Duodenal mucosa (tissue), 2 donors: ENCODE measurements at regions not wholly inside any gene's neighbourhood (a gene's known extent, or its start where the extent isn't known, plus 50 kb on each side); places are given as distances from the start of the nearest gene placed in this dataset.

Source experiments
- H3K27ac ChIP-seq: one replicate; pipeline ENCODE4 v1.7.0; 2013; ENCODE audit warnings: low read depth, low read length
- H3K27me3 ChIP-seq, 2 donors: one replicate each; pipeline ENCODE4 v1.7.0; 2013; ENCODE audit warnings: low read length in 2 of 2, control low read depth in 1 of 2; ENCODE audit not compliant: insufficient read depth in 2 of 2, control insufficient read depth in 1 of 2
- H3K36me3 ChIP-seq, 2 donors: one replicate each; pipeline ENCODE4 v1.7.0; 2013; ENCODE audit warnings: low read length in 2 of 2, control low read depth in 1 of 2; ENCODE audit not compliant: insufficient read depth in 2 of 2, control insufficient read depth in 1 of 2
- H3K4me1 ChIP-seq, 2 donors: one replicate each; pipeline ENCODE4 v1.7.0; 2013; ENCODE audit warnings: low read length in 2 of 2, control low read depth in 1 of 2; ENCODE audit not compliant: insufficient read depth in 2 of 2, control insufficient read depth in 1 of 2
- H3K4me3 ChIP-seq, 2 donors: one replicate each; pipeline ENCODE4 v1.7.0; 2013; ENCODE audit warnings: low read length in 2 of 2, low read depth in 1 of 2
- H3K9ac ChIP-seq, 2 donors: one replicate each; pipeline ENCODE4 v1.7.0; 2013; ENCODE audit warnings: low read length in 2 of 2, low read depth in 1 of 2
- H3K9me3 ChIP-seq, 2 donors: one replicate each; pipeline ENCODE4 v1.7.0; 2013; ENCODE audit warnings: low read length in 2 of 2, control low read depth in 1 of 2; ENCODE audit not compliant: control insufficient read depth in 1 of 2

DNA sequence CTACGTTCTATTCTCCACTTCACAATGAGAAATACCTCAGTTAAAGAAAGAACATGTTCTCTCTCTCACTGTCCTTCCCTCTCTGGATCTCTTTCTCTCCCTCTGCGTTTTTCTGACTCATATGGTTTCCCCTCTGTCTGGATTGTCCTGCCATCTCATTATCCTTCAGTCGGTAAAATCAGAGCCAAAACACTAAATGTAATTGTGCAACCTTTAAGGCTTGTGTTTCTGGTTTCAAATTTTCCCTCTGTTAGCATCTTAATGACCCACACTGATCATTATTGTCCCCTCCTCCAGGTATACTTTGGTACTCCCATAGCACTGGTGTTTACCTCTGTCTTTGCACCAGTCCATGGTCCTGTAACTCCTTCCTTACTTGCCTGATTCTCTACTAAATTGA is 509.4 kb upstream of the C9orf72 start:
- no peaks in the 10 kb centered on the region for H3K27me3 ChIP-seq
- no peaks in the 10 kb centered on the region for H3K9me3 ChIP-seq
- H3K9ac ChIP-seq, result no peak overlapping the region
- no peaks in the 10 kb centered on the region for H3K4me1 ChIP-seq
- H3K4me3 ChIP-seq, result no peak overlapping the region
- no peaks in the 10 kb centered on the region for H3K36me3 ChIP-seq
- H3K27ac ChIP-seq, result no peak overlapping the region

DNA sequence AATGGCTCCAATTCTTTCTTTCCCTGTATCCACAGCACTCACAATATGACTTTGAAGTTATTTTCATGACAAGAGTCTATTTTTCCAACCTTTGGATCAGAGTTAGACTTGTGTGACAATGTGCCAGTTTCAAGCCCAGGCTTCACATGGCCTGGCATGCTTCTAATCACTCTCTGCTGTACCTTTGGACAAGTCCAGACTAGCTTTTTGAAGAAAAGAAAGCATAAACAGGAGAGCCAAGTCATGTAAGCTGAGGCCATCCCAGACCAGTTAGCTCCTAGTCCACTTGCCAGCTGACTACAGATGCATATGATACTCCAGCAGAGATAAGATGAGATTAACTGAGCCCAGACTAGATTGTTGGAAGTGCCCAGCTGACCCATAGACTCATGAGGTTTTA is 513.6 kb upstream of the C9orf72 start:
- Histone ChIP-seq H3K9ac (no peak overlapping the region), H3K36me3 (no peaks in the 10 kb centered on the region), H3K9me3 (no peaks in the 10 kb centered on the region), H3K4me1 (no peaks in the 10 kb centered on the region), H3K27ac (no peak overlapping the region), H3K27me3 (no peaks in the 10 kb centered on the region), H3K4me3 (no peak overlapping the region)

DNA sequence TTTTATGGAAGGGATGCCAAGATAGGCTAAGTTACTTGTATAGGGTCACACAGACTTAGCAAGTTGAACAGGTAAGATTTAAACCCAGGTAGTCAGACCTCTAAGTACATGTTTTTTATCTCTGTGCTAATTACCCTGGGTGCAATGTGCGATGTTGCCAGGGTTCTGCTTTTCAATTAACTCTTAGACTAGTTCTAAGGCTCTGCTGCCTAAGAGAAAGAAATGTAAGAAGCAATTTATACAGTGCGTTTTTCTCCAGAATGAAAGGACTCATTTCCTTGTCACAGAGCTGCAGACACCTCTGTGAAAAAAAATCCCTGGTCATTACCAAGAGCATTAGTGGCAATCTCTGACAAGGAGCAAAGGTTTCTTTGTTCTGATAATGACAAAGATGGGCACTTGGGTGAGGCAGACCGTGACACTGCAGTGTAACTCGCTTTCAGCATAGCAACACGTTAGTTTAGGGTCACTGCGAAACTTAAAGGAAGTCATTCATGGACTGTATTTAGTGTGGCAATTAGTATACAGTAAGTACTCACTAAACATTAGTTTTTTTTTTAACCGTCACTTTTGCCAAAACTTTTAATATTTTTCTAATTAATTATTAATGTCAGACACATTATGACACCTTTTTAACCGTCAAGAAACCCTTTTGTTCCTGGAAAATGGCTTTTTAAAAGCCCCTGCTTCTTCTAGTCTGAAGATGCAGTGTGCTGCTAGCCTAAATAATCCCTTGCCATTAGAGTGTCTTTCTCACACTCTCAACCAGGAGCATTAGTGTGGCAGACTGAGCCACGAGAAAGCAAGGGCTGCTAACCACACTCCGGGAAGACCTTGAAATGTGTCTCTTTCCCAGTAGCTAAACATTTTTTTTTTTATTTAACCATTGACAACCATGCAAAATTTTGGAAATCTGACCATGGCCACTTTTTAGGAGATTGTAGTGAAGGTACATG is 520.0 kb upstream of the C9orf72 start:
- no peak overlapping the region for H3K9ac ChIP-seq
- H3K36me3 ChIP-seq, result no peaks in the 10 kb centered on the region
- H3K4me1 ChIP-seq, result no peaks in the 10 kb centered on the region
- H3K9me3 ChIP-seq, result no peaks in the 10 kb centered on the region
- no peak overlapping the region for H3K4me3 ChIP-seq
- H3K27ac ChIP-seq, result no peak overlapping the region
- H3K27me3 ChIP-seq, result no peaks in the 10 kb centered on the region

DNA sequence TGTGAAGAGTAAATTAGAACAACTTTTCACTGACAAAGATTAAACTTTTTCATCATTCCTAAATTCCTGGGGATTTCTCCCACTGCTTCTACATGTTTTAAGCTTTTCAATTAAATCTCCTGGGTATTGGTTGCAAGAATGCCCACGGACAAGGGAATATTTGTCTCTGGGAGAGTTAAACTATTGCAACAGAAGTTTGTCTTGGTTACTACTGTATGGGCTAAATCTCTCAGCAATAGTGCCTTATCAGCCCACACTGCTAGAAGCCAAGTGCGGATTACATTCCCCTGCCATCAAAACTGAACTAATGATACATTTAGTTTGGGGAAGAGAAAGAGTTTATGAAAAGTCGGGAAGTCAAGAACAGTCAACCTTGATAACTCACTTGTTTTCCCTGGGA is 528.2 kb upstream of the C9orf72 start:
- Histone ChIP-seq H3K4me3 (no peak overlapping the region), H3K9me3 (no peaks in the 10 kb centered on the region), H3K27me3 (no peaks in the 10 kb centered on the region), H3K4me1 (no peaks in the 10 kb centered on the region), H3K27ac (no peak overlapping the region), H3K9ac (no peak overlapping the region), H3K36me3 (no peaks in the 10 kb centered on the region)

DNA sequence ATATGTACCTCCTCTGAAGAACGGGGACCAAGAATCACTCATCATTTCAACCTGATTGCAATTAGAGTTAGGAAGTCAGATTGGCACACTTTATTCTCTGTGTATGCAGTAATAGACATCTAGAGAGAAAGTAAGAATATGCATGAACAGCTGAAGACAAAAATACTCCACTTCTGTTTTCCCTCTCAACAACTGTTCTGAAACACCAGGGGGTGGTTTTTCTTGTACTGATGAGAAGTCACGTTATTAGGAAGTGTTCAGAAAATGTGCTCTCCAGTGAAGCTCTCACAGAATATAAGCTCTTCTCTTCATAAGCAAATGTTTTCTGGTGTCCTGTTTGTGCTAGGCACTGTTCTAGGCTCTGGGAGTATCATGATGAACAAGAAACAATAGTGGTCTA is 531.7 kb upstream of the C9orf72 start:
- no peaks in the 10 kb centered on the region for H3K9me3 ChIP-seq
- no peaks in the 10 kb centered on the region for H3K36me3 ChIP-seq
- H3K9ac ChIP-seq, result no peak overlapping the region
- no peak overlapping the region for H3K4me3 ChIP-seq
- no peaks in the 10 kb centered on the region for H3K27me3 ChIP-seq
- no peaks in the 10 kb centered on the region for H3K4me1 ChIP-seq
- no peak overlapping the region for H3K27ac ChIP-seq

DNA sequence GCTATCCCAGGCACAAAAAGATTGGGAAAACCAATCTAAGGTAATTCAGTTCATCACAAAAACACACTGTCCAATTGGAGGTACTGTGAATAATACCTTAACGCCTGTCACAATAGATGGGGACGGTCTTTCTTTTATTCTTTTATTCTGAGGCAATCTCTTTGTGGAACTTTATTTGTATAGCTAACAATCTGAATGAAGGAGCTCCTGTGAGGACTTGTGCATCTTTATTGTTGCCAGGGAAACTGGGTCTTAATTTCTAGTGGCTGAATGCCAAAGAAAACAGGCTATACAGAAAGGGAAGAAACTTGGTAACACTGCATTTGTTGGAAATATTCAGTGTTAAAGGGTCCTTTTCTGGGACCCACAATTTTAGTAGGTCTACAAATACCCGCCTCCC is 546.9 kb upstream of the C9orf72 start:
- no peak overlapping the region for H3K9ac ChIP-seq
- H3K27me3 ChIP-seq, result no peaks in the 10 kb centered on the region
- no peaks in the 10 kb centered on the region for H3K4me1 ChIP-seq
- no peak overlapping the region for H3K4me3 ChIP-seq
- H3K27ac ChIP-seq, result no peak overlapping the region
- H3K36me3 ChIP-seq, result no peaks in the 10 kb centered on the region
- no peaks in the 10 kb centered on the region for H3K9me3 ChIP-seq

DNA sequence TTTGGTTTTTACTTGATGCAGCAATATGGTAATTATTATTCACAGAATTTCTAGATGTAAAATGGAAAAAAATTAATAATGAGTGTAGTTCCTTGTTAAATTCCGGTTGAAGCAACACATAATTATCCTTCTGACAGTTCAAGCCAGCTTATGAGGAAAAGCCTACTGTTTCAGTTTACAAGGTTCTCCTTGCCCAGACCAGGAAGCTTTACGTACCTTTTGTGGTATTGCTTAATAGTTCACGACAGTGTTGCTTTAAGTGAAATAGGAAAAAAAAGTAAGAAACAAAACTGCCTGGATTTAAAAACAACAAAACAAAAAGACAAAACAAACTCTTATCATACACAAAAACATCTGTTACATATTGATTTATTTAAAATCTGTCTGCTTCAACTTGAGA is 547.3 kb upstream of the C9orf72 start:
- Histone ChIP-seq H3K36me3 (no peaks in the 10 kb centered on the region), H3K4me3 (no peak overlapping the region), H3K9ac (no peak overlapping the region), H3K27me3 (no peaks in the 10 kb centered on the region), H3K9me3 (no peaks in the 10 kb centered on the region), H3K27ac (no peak overlapping the region), H3K4me1 (no peaks in the 10 kb centered on the region)

DNA sequence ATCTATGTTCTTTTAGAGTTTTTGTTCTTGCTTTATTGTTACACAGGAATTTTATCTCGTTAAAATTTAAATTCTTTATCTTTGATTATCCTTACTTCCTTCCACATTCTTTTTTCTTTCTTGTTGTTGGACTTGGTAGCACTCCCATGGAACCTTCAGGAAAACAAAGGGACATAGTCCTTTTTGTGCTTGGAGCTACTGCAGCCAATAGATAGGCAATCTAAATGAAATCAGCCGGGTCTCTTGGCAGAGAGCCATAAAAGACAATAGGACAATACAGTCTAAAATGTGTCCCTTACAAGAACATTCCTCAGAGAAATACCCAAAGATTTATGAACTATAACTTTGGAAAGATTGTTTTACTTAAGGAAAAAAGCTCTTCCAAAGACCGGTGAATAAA is 548.1 kb upstream of the C9orf72 start:
- Histone ChIP-seq H3K27ac (no peak overlapping the region), H3K9me3 (no peaks in the 10 kb centered on the region), H3K4me3 (no peak overlapping the region), H3K27me3 (no peaks in the 10 kb centered on the region), H3K4me1 (no peaks in the 10 kb centered on the region), H3K9ac (no peak overlapping the region), H3K36me3 (no peaks in the 10 kb centered on the region)

DNA sequence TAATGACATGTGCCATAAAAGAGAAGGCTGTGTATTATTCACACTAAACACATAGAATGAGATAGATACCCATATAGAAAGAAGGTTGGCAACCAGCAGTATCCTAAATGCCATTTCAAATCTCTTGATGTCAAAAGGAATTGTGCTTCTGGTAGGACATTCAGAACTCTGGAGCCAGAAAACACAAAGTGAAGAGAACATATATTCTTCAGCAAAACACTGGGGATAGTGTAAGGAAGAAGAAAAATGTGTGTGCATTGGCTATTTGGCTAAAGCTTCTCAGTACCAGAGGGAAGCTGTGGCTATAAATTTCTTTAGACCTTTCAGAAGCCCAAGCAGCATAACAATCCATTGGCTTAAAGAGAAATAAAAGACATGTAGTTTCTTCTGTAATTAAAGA is 551.6 kb upstream of the C9orf72 start:
- H3K27ac ChIP-seq, result no peak overlapping the region
- H3K9me3 ChIP-seq, result no peaks in the 10 kb centered on the region
- H3K4me3 ChIP-seq, result no peak overlapping the region
- H3K36me3 ChIP-seq, result no peaks in the 10 kb centered on the region
- H3K9ac ChIP-seq, result no peak overlapping the region
- H3K4me1 ChIP-seq, result no peaks in the 10 kb centered on the region
- no peaks in the 10 kb centered on the region for H3K27me3 ChIP-seq

DNA sequence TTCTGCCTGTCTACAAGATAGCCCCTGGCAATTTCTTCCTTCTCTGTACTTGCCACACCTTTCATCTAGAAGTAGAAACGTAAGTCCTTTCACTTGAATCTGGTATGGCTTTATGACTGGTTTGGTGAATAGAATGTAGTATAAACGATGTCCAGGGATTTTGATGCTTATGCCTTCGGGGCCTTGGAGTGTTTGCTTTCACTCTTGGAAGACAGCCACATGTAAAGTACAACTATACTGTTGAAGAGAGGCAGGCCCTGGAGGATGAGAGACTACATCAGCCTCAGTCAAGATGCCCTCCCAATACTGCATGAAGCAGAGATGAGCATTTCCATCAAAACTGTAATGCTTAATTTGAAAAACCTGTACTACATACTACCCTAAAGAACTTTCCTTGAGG is 553.8 kb upstream of the C9orf72 start:
- H3K36me3 ChIP-seq, result no peaks in the 10 kb centered on the region
- no peak overlapping the region for H3K9ac ChIP-seq
- H3K9me3 ChIP-seq, result no peaks in the 10 kb centered on the region
- H3K27me3 ChIP-seq, result no peaks in the 10 kb centered on the region
- H3K4me1 ChIP-seq, result no peaks in the 10 kb centered on the region
- H3K4me3 ChIP-seq, result no peak overlapping the region
- H3K27ac ChIP-seq, result no peak overlapping the region
